Testis (tissue), 2 donors: ENCODE measurements at regions not wholly inside any gene's neighbourhood (a gene's known extent, or its start where the extent isn't known, plus 50 kb on each side); places are given as distances from the start of the nearest gene placed in this dataset.

Experiments used
- POLR2A ChIP-seq: fragments of 450-650 bp; IDR thresholded peaks from one replicate; pipeline ENCODE4 v1.6.1; 2017; ENCODE audit warnings: antibody characterized with exemption, mild to moderate bottlenecking, moderate library complexity
- TF ChIP-seq, protein P1 (sequence below), 3 experiments: fragments of 450-650 bp in 2 of 3; fragments of 200-600 bp in 1 of 3; sonication (generic) in 1 of 3; IDR thresholded peaks; one replicate each; pipeline ENCODE4 v1.5.1; 2016 to 2019; ENCODE audit warnings: antibody characterized with exemption in 3 of 3, mild to moderate bottlenecking in 2 of 3, moderate library complexity in 1 of 3

DNA sequence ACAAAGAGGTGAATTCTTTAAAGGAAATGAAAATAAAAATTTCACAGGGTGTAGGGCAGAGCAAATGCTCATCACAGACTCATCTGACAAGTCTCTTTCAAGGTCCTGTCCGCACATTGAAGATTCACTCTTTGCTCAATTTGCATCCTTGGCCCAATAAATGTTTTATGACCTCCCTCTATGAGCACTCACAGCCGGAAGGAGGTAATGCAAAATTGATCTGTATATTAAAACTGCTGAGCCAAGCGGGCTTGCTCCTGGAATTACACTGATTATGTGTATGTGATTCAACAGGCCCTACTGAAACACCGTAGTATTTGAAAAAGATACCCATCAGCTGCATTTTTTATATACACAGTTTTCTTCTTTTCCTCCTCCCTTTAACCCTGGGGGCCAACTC is 246.8 kb downstream of the IZUMO3 start:
- no peak for TF ChIP-seq POLR2A
- TF ChIP-seq, protein P1, sequence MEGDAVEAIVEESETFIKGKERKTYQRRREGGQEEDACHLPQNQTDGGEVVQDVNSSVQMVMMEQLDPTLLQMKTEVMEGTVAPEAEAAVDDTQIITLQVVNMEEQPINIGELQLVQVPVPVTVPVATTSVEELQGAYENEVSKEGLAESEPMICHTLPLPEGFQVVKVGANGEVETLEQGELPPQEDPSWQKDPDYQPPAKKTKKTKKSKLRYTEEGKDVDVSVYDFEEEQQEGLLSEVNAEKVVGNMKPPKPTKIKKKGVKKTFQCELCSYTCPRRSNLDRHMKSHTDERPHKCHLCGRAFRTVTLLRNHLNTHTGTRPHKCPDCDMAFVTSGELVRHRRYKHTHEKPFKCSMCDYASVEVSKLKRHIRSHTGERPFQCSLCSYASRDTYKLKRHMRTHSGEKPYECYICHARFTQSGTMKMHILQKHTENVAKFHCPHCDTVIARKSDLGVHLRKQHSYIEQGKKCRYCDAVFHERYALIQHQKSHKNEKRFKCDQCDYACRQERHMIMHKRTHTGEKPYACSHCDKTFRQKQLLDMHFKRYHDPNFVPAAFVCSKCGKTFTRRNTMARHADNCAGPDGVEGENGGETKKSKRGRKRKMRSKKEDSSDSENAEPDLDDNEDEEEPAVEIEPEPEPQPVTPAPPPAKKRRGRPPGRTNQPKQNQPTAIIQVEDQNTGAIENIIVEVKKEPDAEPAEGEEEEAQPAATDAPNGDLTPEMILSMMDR (IDR thresholded peaks at IDR 0.05) = no peak
